ENCODE measurements at regions not wholly inside any gene's neighbourhood (a gene's known extent, or its start where the extent isn't known, plus 50 kb on each side); places are given as distances from the start of the nearest gene placed in this dataset.
A peak's percentile ranks its signal among the peaks of the same experiment; 100 is the strongest.

DNA sequence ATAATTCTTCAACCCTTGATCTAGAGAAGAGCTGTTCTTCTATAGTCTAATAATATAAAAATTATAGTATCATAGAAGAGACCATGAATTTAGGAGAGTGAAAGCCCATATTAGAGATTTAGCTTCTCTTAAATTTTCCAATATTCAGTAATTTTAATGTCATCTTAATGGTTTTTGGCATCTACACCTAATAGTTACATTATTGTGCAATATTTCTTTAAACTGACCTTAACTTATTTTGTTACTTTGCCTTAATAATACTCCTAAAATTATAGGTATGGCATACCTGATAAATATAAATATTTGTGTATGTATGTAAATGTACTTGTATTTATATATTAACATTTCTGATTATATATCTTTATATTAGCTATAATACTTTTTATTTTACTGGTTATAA is 78.0 kb upstream of the CWC22 start:
- Histone ChIP-seq H4K91ac (ENCODE audit: low read depth, low read length, poor library complexity) (no peak overlapping the region), H2AK5ac (ENCODE audit: low read depth, low read length) (no peak overlapping the region), H3K36me3 (replicated peaks in 1 of 2; ENCODE audit: control insufficient read depth in 2 of 2, insufficient read depth in 2 of 2, low read length in 2 of 2) (no peaks in the 10 kb centered on the region), H3K9ac (ENCODE audit: low read depth, low read length, poor library complexity) (no peak overlapping the region), H2BK15ac (ENCODE audit: low read length) (no peak overlapping the region), H3K27ac (replicated peaks; ENCODE audit: low read length) (no peak overlapping the region), H2AFZ (ENCODE audit: low read length) (no peak overlapping the region), H2BK12ac (ENCODE audit: low read length) (no peak overlapping the region), H2BK120ac (ENCODE audit: low read depth, low read length) (no peak overlapping the region), H4K8ac (ENCODE audit: low read depth, low read length) (no peak overlapping the region), H2BK5ac (ENCODE audit: low read length) (no peak overlapping the region), H3K4me1 (ENCODE audit: control insufficient read depth in 2 of 2, insufficient read depth in 1 of 2, low read depth in 1 of 2, low read length in 2 of 2) (no peaks in the 10 kb centered on the region), H3K23ac (ENCODE audit: low read depth, low read length, poor library complexity) (no peak overlapping the region), H3K27me3 (ENCODE audit: control insufficient read depth in 3 of 3, insufficient read depth in 3 of 3, low read depth in 1 of 3, low read length in 3 of 3) (no peaks in the 10 kb centered on the region), H3K14ac (ENCODE audit: low read length) (no peak overlapping the region), H3K18ac (ENCODE audit: low read length) (no peak overlapping the region), H3K4me2 (ENCODE audit: insufficient read depth, low read length, poor library complexity, severe bottlenecking) (no peak overlapping the region), H3K4ac (ENCODE audit: low read length) (no peak overlapping the region), H3K4me3 (ENCODE audit: low read length in 2 of 2) (no peak overlapping the region), H3K79me1 (ENCODE audit: low read depth, low read length) (no peaks in the 10 kb centered on the region), H3K9me3 (replicated peaks in 1 of 2; ENCODE audit: control insufficient read depth in 2 of 2, insufficient read depth in 1 of 2, low read depth in 1 of 2, low read length in 2 of 2) (peaks cover 0 to 2% of the 10 kb centered on the region in 2 donors)
- no peak for DNase-seq (ENCODE audit: low spot score)

DNA sequence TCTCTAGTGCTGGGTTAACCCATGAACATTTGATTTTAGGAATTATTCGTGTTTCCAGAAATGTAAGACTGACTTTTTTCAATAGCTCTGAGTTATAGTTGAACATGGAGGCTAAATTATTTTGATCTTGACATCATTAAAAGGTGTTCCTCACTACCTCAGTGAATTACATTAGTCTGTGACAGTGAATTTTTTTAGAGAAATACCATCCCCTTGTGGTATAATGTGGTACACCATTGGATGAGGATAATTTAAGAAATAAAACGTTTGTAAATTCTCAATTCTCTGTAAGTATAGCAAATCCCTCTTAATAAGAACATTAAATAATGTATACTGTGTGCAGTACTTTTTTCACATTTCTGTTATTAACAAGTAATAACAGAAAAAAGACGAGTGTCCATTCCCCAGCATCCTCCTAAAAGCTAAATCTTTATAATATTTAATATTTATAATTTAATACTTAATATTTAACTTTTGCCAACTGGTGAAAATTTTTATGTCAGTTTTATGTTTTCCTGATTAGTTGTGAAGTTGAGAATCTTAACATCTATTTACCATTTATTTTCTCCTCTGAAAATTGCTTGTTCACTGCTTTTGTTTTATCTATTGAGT is 70.3 kb upstream of the CWC22 start:
- H3K9ac ChIP-seq (ENCODE audit: low read depth, low read length, poor library complexity), result no peak overlapping the region
- H3K23ac ChIP-seq (ENCODE audit: low read depth, low read length, poor library complexity), result no peak overlapping the region
- H2BK12ac ChIP-seq (ENCODE audit: low read length), result no peak overlapping the region
- no peak overlapping the region for H3K4me3 ChIP-seq (ENCODE audit: low read length in 2 of 2)
- H2BK15ac ChIP-seq (ENCODE audit: low read length), result no peak overlapping the region
- peaks cover 0 to 2% of the 10 kb centered on the region in 2 donors for H3K9me3 ChIP-seq (replicated peaks in 1 of 2; ENCODE audit: control insufficient read depth in 2 of 2, insufficient read depth in 1 of 2, low read depth in 1 of 2, low read length in 2 of 2)
- H3K4me2 ChIP-seq (ENCODE audit: insufficient read depth, low read length, poor library complexity, severe bottlenecking), result no peak overlapping the region
- no peak overlapping the region for H3K4ac ChIP-seq (ENCODE audit: low read length)
- H3K4me1 ChIP-seq (ENCODE audit: control insufficient read depth in 2 of 2, insufficient read depth in 1 of 2, low read depth in 1 of 2, low read length in 2 of 2), result no peaks in the 10 kb centered on the region
- no peak overlapping the region for H3K14ac ChIP-seq (ENCODE audit: low read length)
- no peak overlapping the region for H2AK5ac ChIP-seq (ENCODE audit: low read depth, low read length)
- H2BK5ac ChIP-seq (ENCODE audit: low read length), result no peak overlapping the region
- H2BK120ac ChIP-seq (ENCODE audit: low read depth, low read length), result no peak overlapping the region
- H4K8ac ChIP-seq (ENCODE audit: low read depth, low read length), result no peak overlapping the region
- H3K36me3 ChIP-seq (replicated peaks in 1 of 2; ENCODE audit: control insufficient read depth in 2 of 2, insufficient read depth in 2 of 2, low read length in 2 of 2), result no peaks in the 10 kb centered on the region
- no CpG with 5 or more reads among the region's 3 CpGs for WGBS, 2 donors (ENCODE audit: extremely low coverage in 2 of 2, insufficient read length in 2 of 2, insufficient replicate concordance in 1 of 2)
- no peak overlapping the region for H3K18ac ChIP-seq (ENCODE audit: low read length)
- no peak overlapping the region for H3K27ac ChIP-seq (replicated peaks; ENCODE audit: low read length)
- H3K27me3 ChIP-seq (ENCODE audit: control insufficient read depth in 3 of 3, insufficient read depth in 3 of 3, low read depth in 1 of 3, low read length in 3 of 3), result no peaks in the 10 kb centered on the region
- peak; percentile 21 for DNase-seq (ENCODE audit: low spot score)
- H3K79me1 ChIP-seq (ENCODE audit: low read depth, low read length), result no peaks in the 10 kb centered on the region
- H2AFZ ChIP-seq (ENCODE audit: low read length), result no peak overlapping the region
- H4K91ac ChIP-seq (ENCODE audit: low read depth, low read length, poor library complexity), result no peak overlapping the region

DNA sequence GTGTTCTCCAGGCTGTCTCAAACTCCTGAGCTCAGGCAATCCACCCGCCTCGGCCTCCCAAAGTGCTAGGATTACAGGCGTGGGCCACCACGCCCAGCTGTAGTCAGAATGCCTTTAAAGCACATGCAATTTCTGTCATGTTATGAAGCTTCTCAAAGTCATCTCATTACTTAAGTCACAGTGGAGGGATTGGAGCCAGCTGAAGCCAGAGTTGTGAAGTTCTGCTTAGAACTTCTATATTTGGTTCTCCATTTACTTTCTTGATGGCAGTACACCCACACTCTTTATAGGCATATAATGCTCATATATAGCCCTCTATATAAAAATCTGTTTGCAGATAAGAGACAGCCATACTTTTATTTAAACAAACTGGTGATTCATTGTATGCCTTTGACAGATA is 68.8 kb upstream of the CWC22 start:
- Histone ChIP-seq H3K27me3 (ENCODE audit: control insufficient read depth in 3 of 3, insufficient read depth in 3 of 3, low read depth in 1 of 3, low read length in 3 of 3) (no peaks in the 10 kb centered on the region), H3K4me1 (ENCODE audit: control insufficient read depth in 2 of 2, insufficient read depth in 1 of 2, low read depth in 1 of 2, low read length in 2 of 2) (no peaks in the 10 kb centered on the region), H3K4me3 (ENCODE audit: low read length in 2 of 2) (no peak overlapping the region), H2BK5ac (ENCODE audit: low read length) (no peak overlapping the region), H2AK5ac (ENCODE audit: low read depth, low read length) (no peak overlapping the region), H3K36me3 (replicated peaks in 1 of 2; ENCODE audit: control insufficient read depth in 2 of 2, insufficient read depth in 2 of 2, low read length in 2 of 2) (peaks cover 0 to 1% of the 10 kb centered on the region in 2 donors), H3K14ac (ENCODE audit: low read length) (no peak overlapping the region), H2BK12ac (ENCODE audit: low read length) (no peak overlapping the region), H3K4me2 (ENCODE audit: insufficient read depth, low read length, poor library complexity, severe bottlenecking) (no peak overlapping the region), H4K8ac (ENCODE audit: low read depth, low read length) (no peak overlapping the region), H3K27ac (replicated peaks; ENCODE audit: low read length) (no peak overlapping the region), H3K79me1 (ENCODE audit: low read depth, low read length) (no peaks in the 10 kb centered on the region), H2BK120ac (ENCODE audit: low read depth, low read length) (no peak overlapping the region), H2BK15ac (ENCODE audit: low read length) (no peak overlapping the region), H2AFZ (ENCODE audit: low read length) (no peak overlapping the region), H3K18ac (ENCODE audit: low read length) (no peak overlapping the region), H3K9me3 (replicated peaks in 1 of 2; ENCODE audit: control insufficient read depth in 2 of 2, insufficient read depth in 1 of 2, low read depth in 1 of 2, low read length in 2 of 2) (peaks cover 0 to 4% of the 10 kb centered on the region in 2 donors), H3K4ac (ENCODE audit: low read length) (no peak overlapping the region), H3K9ac (ENCODE audit: low read depth, low read length, poor library complexity) (no peak overlapping the region), H4K91ac (ENCODE audit: low read depth, low read length, poor library complexity) (no peak overlapping the region), H3K23ac (ENCODE audit: low read depth, low read length, poor library complexity) (no peak overlapping the region)
- no CpG with 5 or more reads among the region's 4 CpGs for WGBS, 2 donors (ENCODE audit: extremely low coverage in 2 of 2, insufficient read length in 2 of 2, insufficient replicate concordance in 1 of 2)
- DNase-seq (ENCODE audit: low spot score), result no peak

GRCh38 chr2:180071797-180072196 is 64.7 kb upstream of the CWC22 start:
- H2BK15ac ChIP-seq (ENCODE audit: low read length), result no peak overlapping the region
- no peak overlapping the region for H2BK5ac ChIP-seq (ENCODE audit: low read length)
- peaks cover 12 to 13% of the 10 kb centered on the region in 2 donors for H3K9me3 ChIP-seq (replicated peaks in 1 of 2; ENCODE audit: control insufficient read depth in 2 of 2, insufficient read depth in 1 of 2, low read depth in 1 of 2, low read length in 2 of 2)
- no peak overlapping the region for H3K14ac ChIP-seq (ENCODE audit: low read length)
- no peak overlapping the region for H3K4ac ChIP-seq (ENCODE audit: low read length)
- H4K8ac ChIP-seq (ENCODE audit: low read depth, low read length), result no peak overlapping the region
- no peak overlapping the region for H2AFZ ChIP-seq (ENCODE audit: low read length)
- no peaks in the 10 kb centered on the region for H3K4me1 ChIP-seq (ENCODE audit: control insufficient read depth in 2 of 2, insufficient read depth in 1 of 2, low read depth in 1 of 2, low read length in 2 of 2)
- H2AK5ac ChIP-seq (ENCODE audit: low read depth, low read length), result no peak overlapping the region
- H3K27me3 ChIP-seq (ENCODE audit: control insufficient read depth in 3 of 3, insufficient read depth in 3 of 3, low read depth in 1 of 3, low read length in 3 of 3), result no peaks in the 10 kb centered on the region
- no CpG with 5 or more reads among the region's 3 CpGs for WGBS, 2 donors (ENCODE audit: extremely low coverage in 2 of 2, insufficient read length in 2 of 2, insufficient replicate concordance in 1 of 2)
- H2BK12ac ChIP-seq (ENCODE audit: low read length), result no peak overlapping the region
- no peak overlapping the region for H3K27ac ChIP-seq (replicated peaks; ENCODE audit: low read length)
- peaks cover 0 to 4% of the 10 kb centered on the region in 2 donors for H3K36me3 ChIP-seq (replicated peaks in 1 of 2; ENCODE audit: control insufficient read depth in 2 of 2, insufficient read depth in 2 of 2, low read length in 2 of 2)
- H2BK120ac ChIP-seq (ENCODE audit: low read depth, low read length), result no peak overlapping the region
- no peak overlapping the region for H3K23ac ChIP-seq (ENCODE audit: low read depth, low read length, poor library complexity)
- no peak overlapping the region for H3K4me3 ChIP-seq (ENCODE audit: low read length in 2 of 2)
- H3K18ac ChIP-seq (ENCODE audit: low read length), result no peak overlapping the region
- no peak overlapping the region for H3K9ac ChIP-seq (ENCODE audit: low read depth, low read length, poor library complexity)
- no peak overlapping the region for H3K4me2 ChIP-seq (ENCODE audit: insufficient read depth, low read length, poor library complexity, severe bottlenecking)
- DNase-seq (ENCODE audit: low spot score), result no peak
- no peaks in the 10 kb centered on the region for H3K79me1 ChIP-seq (ENCODE audit: low read depth, low read length)
- H4K91ac ChIP-seq (ENCODE audit: low read depth, low read length, poor library complexity), result no peak overlapping the region

All from neuronal stem cell (in vitro differentiated cells).